ENCODE measurements at regions not wholly inside any gene's neighbourhood (a gene's known extent, or its start where the extent isn't known, plus 50 kb on each side); places are given as distances from the start of the nearest gene placed in this dataset.

GRCh38 chr1:220336391-220337031 lies 64.3 kb upstream of the RAB3GAP2 start:
- Histone ChIP-seq H3K27ac (replicated peaks) (no peak overlapping the region), H3K4me3 (replicated peaks; ENCODE audit: insufficient read depth, low read length) (no peak overlapping the region), H3K27me3 (ENCODE audit: insufficient read depth, poor library complexity, severe bottlenecking) (no peaks in the 10 kb centered on the region)
- DNase-seq (ENCODE audit: low read depth in 1 of 2, low spot score in 1 of 2) = no peak
- TF ChIP-seq GABPA (IDR thresholded peaks at IDR 0.05; ENCODE audit: low read depth) = no peak
- no peak for TF ChIP-seq CTCF (IDR thresholded peaks at IDR 0.05; ENCODE audit: insufficient read depth, low read length)
- TF ChIP-seq POLR2AphosphoS5 (IDR thresholded peaks at IDR 0.05; ENCODE audit: low read depth) = no peak
- TF ChIP-seq REST (IDR thresholded peaks at IDR 0.05; ENCODE audit: insufficient replicate concordance, low read depth) = no peak
- no peak for TF ChIP-seq SPI1 (IDR thresholded peaks at IDR 0.05; ENCODE audit: borderline replicate concordance, low read depth)

GRCh38 chr1:220335668-220336067 lies 63.4 kb upstream of the RAB3GAP2 start:
- no peak overlapping the region for H3K27ac ChIP-seq (replicated peaks)
- no peak overlapping the region for H3K4me3 ChIP-seq (replicated peaks; ENCODE audit: insufficient read depth, low read length)
- no peak for DNase-seq (ENCODE audit: low read depth in 1 of 2, low spot score in 1 of 2)
- no peaks in the 10 kb centered on the region for H3K27me3 ChIP-seq (ENCODE audit: insufficient read depth, poor library complexity, severe bottlenecking)
- TF ChIP-seq CTCF (IDR thresholded peaks at IDR 0.05; ENCODE audit: insufficient read depth, low read length) (no peak), GABPA (IDR thresholded peaks at IDR 0.05; ENCODE audit: low read depth) (no peak), REST (IDR thresholded peaks at IDR 0.05; ENCODE audit: insufficient replicate concordance, low read depth) (no peak), SPI1 (IDR thresholded peaks at IDR 0.05; ENCODE audit: borderline replicate concordance, low read depth) (no peak), POLR2AphosphoS5 (IDR thresholded peaks at IDR 0.05; ENCODE audit: low read depth) (no peak)

GRCh38 chr1:220331318-220331717 lies 59.1 kb upstream of the RAB3GAP2 start:
- no peak overlapping the region for H3K27ac ChIP-seq (replicated peaks)
- no peak for DNase-seq (ENCODE audit: low read depth in 1 of 2, low spot score in 1 of 2)
- no peak for TF ChIP-seq SPI1 (IDR thresholded peaks at IDR 0.05; ENCODE audit: borderline replicate concordance, low read depth)
- TF ChIP-seq CTCF (IDR thresholded peaks at IDR 0.05; ENCODE audit: insufficient read depth, low read length) = no peak
- no peak overlapping the region for H3K4me3 ChIP-seq (replicated peaks; ENCODE audit: insufficient read depth, low read length)
- H3K27me3 ChIP-seq (ENCODE audit: insufficient read depth, poor library complexity, severe bottlenecking) = no peaks in the 10 kb centered on the region

GRCh38 chr1:220330265-220330664 lies 58.0 kb upstream of the RAB3GAP2 start:
- Histone ChIP-seq H3K27ac (replicated peaks) (no peak overlapping the region), H3K27me3 (ENCODE audit: insufficient read depth, poor library complexity, severe bottlenecking) (no peaks in the 10 kb centered on the region), H3K4me3 (replicated peaks; ENCODE audit: insufficient read depth, low read length) (no peak overlapping the region)
- no peak for DNase-seq (ENCODE audit: low read depth in 1 of 2, low spot score in 1 of 2)
- TF ChIP-seq CTCF (IDR thresholded peaks at IDR 0.05; ENCODE audit: insufficient read depth, low read length) = no peak
- TF ChIP-seq SPI1 (IDR thresholded peaks at IDR 0.05; ENCODE audit: borderline replicate concordance, low read depth) = no peak
- no peak for TF ChIP-seq POLR2AphosphoS5 (IDR thresholded peaks at IDR 0.05; ENCODE audit: low read depth)
- TF ChIP-seq REST (IDR thresholded peaks at IDR 0.05; ENCODE audit: insufficient replicate concordance, low read depth) = no peak
- no peak for TF ChIP-seq GABPA (IDR thresholded peaks at IDR 0.05; ENCODE audit: low read depth)
